GM19099 (cell line): ENCODE measurements at regions not wholly inside any gene's neighbourhood (a gene's known extent, or its start where the extent isn't known, plus 50 kb on each side); places are given as distances from the start of the nearest gene placed in this dataset.

ENCODE experiments used
- POLR2A ChIP-seq: IDR thresholded peaks from 3 replicates; pipeline ENCODE4 v1.6.1; 2011; ENCODE audit warnings: low read depth; ENCODE audit not compliant: insufficient read length; ENCODE audit errors: extremely low read depth

DNA sequence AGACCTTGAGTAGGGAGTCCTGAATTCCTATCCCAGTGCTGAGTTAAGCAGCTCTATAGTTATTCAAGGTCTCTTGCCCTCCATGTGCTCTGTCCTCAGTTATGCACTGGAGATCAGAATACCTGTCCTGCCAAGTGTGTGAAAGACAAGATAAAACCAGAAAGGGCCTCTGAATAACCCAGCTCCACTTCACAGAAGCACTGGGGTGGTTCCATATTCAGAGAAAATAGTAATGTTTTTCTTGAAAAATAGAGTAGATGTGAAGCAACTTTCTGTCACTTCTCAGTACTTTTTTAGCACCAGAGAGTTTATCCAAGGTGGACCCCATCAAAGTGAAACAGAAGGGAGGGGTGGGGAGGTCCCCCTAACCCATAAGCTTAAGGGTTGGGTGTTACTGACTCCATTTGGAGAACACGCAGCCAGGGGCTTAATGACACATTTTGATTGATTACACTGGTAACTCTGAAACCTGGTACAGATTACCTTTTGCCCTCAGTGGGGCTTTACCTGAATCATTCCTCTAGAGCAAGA is 509.8 kb upstream of the JARID2 start:
- TF ChIP-seq POLR2A, result no peak

DNA sequence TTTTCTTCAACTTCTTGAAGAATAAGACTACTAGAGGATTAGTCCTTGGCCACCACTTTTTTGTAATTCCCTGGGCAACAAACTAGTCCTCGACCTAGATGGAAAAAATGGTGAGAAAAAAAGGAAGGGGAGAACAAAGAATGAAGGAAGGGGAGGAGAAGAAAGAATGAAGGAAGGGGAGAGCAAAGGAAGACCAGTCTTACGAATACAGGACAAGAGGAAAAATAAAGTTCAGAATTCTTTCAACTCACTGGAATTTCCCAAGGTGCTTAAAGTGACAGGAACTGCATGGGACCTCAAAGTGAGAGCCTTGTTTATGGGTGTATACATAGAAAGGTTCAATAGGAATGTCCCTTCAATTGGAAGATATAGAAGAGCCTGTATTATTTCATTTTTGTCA is 509.3 kb upstream of the JARID2 start:
- no peak for TF ChIP-seq POLR2A

DNA sequence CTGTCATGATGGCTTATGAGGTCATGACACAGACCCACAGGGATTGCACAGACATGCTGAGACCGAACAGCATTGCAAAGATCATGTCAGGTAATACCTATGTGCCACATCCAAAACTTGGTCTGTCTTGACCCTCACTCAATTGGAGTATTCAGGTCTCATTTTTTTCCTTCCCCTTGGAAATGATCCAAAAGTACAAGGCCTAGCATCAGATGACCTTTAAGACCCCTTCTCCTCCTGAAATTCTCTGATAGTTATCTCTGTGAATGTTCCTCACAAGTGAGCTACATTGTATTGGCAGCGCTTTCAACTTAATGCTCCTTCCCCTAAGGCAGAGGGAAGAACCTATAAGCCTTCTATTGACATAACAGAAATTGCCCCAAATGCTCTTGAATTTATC is 507.4 kb upstream of the JARID2 start:
- TF ChIP-seq POLR2A, result no peak

DNA sequence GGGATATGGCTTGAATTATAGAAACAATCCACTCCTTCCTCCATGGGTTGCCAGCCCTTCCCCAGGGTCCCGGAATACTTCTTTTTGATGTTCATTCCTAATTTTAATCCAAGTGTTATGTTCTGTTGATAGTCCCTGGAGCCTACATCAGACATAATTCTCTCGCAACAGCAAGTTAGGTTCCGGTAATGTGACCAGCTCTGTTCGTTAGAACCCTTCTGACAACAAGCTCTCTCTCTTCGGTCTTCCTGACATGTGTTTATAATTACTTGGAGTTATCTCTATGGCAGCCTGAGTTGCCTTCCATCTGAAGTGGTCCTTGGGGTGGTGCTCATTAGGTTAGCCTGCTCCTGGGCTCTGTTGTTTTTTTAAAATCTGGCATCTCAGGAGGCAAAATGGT is 506.9 kb upstream of the JARID2 start:
- TF ChIP-seq POLR2A, result no peak

DNA sequence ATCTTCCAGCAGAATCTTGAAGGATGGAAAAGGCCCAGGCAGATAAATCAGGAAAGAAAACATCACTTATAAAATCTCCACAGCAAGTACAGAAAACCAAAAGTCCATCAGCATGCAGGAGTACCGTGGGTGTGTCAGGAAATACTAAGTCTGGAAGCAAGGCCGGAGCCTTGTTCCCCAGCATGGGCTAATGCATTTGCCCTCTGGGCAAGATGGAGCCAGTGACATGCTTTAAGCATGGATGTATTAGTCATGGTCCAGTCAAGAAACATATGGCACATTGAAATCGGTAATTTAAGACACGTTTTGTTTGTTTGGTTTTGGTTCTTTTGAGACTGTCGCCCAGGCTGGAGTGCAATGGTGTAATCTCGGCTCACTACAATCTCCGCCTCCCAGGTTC is 506.0 kb upstream of the JARID2 start:
- no peak for TF ChIP-seq POLR2A

DNA sequence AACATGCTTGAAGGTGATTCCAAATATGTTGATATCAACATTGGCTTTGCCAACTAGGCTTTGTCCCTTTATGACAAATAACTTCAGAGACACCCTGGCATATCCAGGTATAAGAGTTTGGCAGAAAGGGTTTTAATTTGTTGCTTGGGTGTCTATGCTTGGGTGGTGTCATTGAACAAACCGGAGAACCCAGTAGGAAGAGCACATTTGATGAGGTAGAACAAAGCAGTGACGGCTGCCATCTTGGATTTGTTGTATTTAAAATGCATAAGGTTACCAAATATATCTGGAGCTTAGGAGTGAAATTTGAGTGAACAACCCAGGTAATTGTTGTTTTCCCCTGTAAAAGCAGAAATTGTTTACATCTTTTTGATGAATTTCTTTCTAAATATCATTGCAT is 503.7 kb upstream of the JARID2 start:
- no peak for TF ChIP-seq POLR2A

DNA sequence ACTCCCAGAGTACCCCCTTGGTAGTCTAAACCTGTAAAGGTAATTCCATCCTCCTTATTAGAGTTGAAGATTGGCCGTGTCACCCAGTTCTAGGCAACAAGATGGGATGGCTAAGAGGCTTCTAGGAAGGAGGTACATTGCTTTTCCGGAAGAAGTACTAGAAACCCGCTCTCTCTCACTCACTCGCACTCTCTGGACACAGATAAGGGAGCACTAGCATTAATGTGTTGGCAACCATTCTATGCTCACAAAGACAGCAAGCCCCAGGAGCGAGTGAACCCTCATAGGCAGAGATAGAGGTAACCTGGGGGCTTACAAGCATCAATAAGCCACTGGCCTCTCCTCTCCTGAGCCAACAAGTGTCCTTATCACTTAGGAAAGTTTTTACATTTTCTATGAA is 503.2 kb upstream of the JARID2 start:
- TF ChIP-seq POLR2A, result no peak

DNA sequence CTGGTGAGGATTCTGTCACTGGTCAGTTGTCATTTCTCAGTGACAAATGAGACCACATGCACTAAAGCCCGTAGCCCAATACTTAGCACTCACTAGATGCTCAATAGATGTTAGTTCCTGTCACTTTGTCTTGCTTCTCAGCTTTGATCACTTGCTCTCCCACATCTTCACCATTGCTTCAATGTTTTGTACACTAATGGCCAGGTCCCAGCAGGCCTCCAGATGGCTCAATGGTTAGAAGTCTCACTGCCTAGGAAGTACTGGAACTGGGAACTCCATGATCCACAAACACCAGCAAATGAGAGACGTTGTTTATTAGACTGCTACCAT is 502.8 kb upstream of the JARID2 start:
- TF ChIP-seq POLR2A, result no peak

DNA sequence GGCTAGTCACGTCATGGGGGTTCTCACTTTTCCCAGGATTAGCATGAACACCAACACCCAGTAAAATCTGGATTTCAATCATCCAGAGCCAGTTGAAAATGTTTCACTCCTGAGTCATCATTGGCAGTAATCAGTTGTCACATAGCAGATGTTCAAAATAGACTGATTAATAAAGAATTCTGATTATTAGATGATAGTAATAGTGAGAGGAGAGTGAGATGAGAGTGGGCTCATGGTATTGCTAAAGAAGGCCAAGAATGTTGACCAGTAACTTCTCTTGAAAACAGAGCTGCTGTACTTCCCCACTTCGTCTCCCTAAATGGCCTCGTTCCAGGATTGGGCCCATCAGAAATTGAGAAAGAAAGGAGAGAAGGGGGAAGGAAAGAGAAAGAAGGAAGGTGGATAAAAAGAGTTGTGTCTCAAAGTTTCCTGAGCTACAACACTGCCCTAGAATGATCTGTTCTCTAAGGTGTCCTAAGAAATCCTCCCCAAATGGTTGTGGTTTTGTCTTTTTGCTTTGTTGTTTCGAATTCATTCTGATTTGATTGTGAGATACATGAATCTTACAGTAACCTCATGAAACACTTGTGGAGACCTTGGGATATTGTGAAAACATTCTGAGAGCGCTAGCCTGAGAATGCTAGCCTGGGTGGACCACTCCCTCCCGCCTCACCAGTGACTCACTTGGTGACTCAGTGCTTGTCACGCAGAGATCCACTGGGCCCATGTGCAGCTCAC is 502.2 kb upstream of the JARID2 start:
- TF ChIP-seq POLR2A, result no peak

DNA sequence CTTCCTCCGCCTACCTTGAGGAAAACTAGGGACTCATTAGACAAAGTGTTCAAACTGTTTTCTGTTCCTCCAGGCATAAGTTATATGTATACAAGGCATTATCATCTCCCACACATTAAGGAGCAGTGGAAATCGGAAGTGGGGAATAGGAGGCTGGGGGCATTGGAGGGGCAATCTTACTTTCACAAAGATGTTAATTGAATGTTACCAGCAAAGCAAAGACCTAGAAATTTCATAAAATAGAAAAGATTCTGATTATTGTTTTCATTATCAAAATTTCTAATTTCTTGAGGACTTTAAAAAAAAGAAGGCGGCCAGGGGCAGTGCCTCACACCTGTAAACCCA is 501.7 kb upstream of the JARID2 start:
- TF ChIP-seq POLR2A, result no peak

DNA sequence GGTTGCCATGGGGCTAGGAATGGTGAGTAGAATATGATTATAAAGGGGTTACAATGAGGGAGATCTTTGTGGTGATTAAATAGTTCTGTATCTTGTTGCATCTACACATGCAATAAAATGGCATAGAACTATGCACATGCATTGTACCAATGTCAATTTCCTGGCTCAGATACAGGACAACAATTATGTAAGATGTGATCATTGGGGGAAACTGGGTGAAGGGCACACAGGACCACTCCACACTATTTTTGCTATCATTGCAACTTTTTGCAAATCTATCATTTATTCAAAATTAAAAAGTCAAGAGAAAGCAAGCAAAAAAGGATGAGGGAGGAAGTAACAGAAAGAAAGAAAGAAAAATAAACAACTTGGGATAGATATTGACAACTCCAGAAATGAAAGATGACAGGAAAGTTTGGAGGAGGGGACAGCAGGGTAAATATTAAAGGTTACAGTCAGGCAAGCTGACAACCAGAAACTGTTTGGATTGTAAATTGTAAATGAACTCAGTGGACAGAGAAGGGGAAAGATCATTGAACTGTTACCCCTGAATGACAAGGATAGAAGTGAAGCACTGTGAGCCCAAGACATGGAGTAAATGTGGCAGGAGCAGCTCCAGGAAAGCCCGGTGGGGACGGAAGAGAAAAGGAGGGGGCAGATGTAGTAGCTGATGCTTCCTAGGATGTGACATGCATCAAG is 499.6 kb upstream of the JARID2 start:
- TF ChIP-seq POLR2A, result no peak

DNA sequence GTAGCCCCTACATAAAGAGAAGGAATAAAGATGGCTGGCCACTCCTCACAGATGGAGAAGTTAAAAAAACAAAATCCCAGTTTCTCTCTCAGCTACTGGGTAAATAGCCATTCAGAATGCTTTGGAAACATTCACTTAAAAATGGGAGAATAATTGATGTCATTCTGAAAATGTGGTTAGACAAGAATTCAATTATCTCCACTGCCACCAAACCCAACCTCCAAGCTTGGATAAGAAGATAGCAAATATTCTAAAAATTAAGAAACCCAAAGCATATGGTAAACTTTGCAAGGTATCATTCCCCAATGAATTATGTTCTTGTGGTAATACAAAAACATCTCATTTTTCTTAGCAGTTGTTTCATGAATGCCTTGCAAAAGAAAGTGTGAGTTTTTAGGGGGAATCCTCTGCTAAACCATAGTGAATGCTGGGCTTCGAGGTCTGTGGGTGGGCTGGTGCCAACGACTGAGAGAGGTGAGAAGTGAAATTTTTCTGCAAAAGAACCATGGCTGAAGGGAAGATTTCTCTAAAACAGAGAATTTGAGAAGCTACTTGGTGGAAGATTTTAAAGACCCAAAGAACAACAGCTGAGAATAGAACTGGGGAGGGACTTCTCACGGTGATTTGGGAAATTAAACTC is 497.9 kb upstream of the JARID2 start:
- no peak for TF ChIP-seq POLR2A

DNA sequence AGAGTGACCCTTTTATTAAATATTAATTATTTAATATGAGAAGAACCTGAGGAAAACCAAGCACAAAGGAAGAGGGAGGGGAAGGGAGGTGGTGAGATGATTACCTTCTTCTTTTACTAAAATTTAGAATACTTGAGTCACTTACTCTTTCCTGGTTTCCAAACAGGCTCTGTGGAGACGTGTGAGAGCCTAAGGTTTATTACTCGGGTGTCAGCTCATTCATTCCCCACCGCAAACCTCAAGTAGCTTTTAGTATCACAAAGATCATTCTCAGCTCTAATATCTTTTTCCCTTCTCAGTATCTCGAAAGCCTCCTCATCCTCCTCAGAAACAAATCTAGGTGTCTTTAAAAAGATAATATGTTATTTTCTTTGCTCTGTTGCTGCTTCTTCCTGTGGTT is 497.2 kb upstream of the JARID2 start:
- no peak for TF ChIP-seq POLR2A

DNA sequence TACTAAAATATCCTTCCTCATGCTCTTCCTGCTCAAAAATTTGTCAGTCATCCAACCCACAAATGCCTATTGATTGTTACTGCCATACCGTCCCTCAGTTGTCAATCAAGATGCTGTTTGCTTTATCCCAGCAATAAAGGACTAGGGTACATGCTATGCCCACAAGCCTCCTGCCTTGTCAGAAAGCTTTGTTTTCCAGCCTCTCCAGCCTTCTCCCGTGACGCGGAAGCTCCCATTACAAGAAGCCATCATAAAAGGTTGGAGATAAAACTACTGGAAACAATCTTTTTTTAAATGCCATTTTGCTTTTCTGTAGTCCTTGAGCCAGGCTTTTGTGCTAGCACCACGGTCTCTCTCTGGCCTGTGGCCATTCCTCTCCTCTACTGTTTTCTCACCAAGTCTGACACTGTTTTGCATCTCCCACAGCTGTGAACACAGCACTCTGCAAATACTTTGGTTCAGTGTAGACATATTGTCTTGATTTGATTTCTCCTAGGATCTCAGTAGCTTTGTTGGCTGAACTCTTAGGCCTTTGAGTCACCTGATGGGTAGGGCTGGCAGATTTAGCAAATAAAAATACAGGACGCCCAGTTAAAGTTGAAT is 495.7 kb upstream of the JARID2 start:
- TF ChIP-seq POLR2A, result no peak

DNA sequence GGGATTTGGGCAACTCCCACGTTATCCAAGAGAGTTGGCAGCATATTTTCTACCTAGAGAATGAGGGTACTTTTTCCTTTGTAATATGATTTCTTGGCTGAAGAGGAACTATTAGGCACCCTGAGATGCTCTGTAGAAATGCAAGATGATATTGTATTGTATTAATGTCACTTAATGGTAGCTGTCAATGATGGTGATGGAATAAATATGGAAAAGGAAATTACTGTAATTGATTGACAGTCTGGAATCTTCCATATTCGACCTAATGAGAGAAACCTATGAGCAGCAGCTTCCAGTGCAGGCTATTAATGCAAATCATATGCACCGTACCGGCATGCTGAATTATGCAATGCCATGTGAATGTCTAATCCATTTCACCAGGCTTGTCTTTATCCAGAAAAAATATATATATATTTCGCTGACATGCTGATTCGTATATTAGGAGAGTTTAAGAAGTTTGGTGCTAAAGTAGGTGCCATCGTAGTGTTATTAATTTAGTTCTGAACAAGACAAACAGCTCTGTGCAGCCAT is 494.2 kb upstream of the JARID2 start:
- no peak for TF ChIP-seq POLR2A
